ENCODE measurements at regions not wholly inside any gene's neighbourhood (a gene's known extent, or its start where the extent isn't known, plus 50 kb on each side); places are given as distances from the start of the nearest gene placed in this dataset.

DNA sequence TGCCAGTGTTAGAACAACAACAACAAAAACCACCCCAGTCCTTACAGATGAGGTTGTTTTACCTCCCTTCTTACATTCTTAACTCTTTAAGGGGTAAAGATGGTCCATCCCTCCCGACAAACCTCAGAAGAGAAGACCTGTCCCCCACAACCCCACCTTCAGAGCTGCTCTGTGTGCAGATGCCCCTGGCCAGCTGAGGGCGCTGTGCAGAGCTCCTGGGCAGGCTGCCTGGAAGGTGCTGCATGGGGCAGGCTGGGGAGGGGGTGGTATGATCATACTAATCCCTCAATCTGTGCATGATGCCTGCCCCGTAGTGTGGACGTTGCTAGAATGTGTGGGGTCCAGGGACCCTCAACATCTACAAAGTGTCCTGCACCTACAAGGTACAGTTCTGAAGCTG is 387.1 kb downstream of the INHBA start:
- Mint-ChIP-seq H3K4me3 (no peak overlapping the region), H3K9me3 (peaks cover 24% of the 10 kb centered on the region), H3K27me3 (no peaks in the 10 kb centered on the region), H3K27ac (no peak overlapping the region), H3K36me3 (ENCODE audit: low read depth) (no peaks in the 10 kb centered on the region), H3K4me1 (no peaks in the 10 kb centered on the region)
- no peak for DNase-seq
- POLR2A ChIA-PET: no interaction called here
- CTCF ChIA-PET: interaction anchor here (0.7 kb wide), 1 partner anchor 13 kb away, joined by 4 read pairs; no protein-coding TSS in a partner anchor

- H3K4me1 Mint-ChIP-seq: no peaks in the 10 kb centered on the region
- ChIA-PET POLR2A (no interaction called here), CTCF (no interaction called here)
- no peak for DNase-seq
- H3K27me3 Mint-ChIP-seq: no peaks in the 10 kb centered on the region
- H3K4me3 Mint-ChIP-seq: no peak overlapping the region
- peaks cover 21% of the 10 kb centered on the region for H3K9me3 Mint-ChIP-seq
- H3K27ac Mint-ChIP-seq: no peak overlapping the region
- no peaks in the 10 kb centered on the region for H3K36me3 Mint-ChIP-seq (ENCODE audit: low read depth)
These were observed 389.7 kb downstream of the INHBA start for GRCh38 chr7:41313171-41313570.

GRCh38 chr7:41312235-41312634 is 390.7 kb downstream of the INHBA start:
- no peak overlapping the region for H3K27ac Mint-ChIP-seq
- POLR2A ChIA-PET: no interaction called here

GRCh38 chr7:41311301-41311700 is 391.6 kb downstream of the INHBA start:
- ChIA-PET CTCF (no interaction called here), POLR2A (no interaction called here)
- no peak for DNase-seq
- H3K4me3 Mint-ChIP-seq: no peak overlapping the region
- H3K27me3 Mint-ChIP-seq: no peaks in the 10 kb centered on the region
- no peaks in the 10 kb centered on the region for H3K4me1 Mint-ChIP-seq
- H3K27ac Mint-ChIP-seq: no peak overlapping the region
- peaks cover 12% of the 10 kb centered on the region for H3K9me3 Mint-ChIP-seq
- H3K36me3 Mint-ChIP-seq (ENCODE audit: low read depth): no peaks in the 10 kb centered on the region

More at GRCh38 chr7:41312235-41312634, 390.7 kb downstream of the INHBA start:
- no peak for DNase-seq
- no peaks in the 10 kb centered on the region for H3K4me1 Mint-ChIP-seq
- no peaks in the 10 kb centered on the region for H3K36me3 Mint-ChIP-seq (ENCODE audit: low read depth)
- no peak overlapping the region for H3K4me3 Mint-ChIP-seq
- peaks cover 19% of the 10 kb centered on the region for H3K9me3 Mint-ChIP-seq
- H3K27me3 Mint-ChIP-seq: no peaks in the 10 kb centered on the region
- CTCF ChIA-PET: no interaction called here

DNA sequence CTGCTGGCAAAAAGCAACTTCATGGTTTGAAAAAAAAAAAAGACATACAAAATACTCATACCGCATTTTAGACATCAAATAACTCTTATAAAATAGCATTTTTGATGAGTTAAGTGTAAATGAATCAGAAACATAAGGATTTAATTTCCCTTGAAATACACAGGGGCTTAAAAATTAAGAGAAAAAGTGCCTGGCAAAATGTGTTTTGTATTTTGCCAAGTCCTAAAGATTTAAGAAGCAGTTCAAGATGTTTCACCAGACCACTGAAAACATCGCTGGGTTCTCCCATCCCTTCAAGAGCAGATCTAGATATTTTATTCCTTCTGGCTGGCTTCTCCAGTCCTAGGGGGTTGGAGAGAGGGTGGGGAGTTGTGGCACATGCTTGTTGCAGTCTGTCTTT is 396.4 kb downstream of the INHBA start:
- Mint-ChIP-seq H3K27me3 (no peaks in the 10 kb centered on the region), H3K4me1 (no peaks in the 10 kb centered on the region), H3K27ac (no peak overlapping the region), H3K36me3 (ENCODE audit: low read depth) (no peaks in the 10 kb centered on the region), H3K9me3 (peaks cover 7% of the 10 kb centered on the region), H3K4me3 (no peak overlapping the region)
- ChIA-PET POLR2A (no interaction called here), CTCF (no interaction called here)
- no peak for DNase-seq

DNA sequence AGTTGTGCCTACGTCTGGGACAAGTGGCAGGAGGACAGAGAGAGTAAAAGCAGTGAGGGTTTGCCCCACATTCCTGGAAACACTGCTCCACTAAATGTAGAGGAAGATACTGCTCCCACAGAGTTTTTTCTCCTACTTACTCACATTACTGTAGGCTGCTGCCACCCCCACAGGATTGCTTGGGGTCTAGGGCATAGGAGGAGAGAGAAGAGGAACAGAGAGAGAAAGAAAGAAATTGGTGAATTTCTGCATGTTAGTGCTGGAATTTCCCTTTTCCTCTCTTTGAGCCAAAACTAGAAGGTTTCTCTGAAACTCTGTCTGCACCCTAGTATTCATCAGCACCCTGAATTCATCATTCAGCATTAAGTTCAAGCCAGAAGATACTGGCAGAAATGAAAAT is 397.9 kb downstream of the INHBA start:
- Mint-ChIP-seq H3K9me3 (peaks cover 4% of the 10 kb centered on the region), H3K4me1 (no peaks in the 10 kb centered on the region), H3K27ac (no peak overlapping the region), H3K4me3 (no peak overlapping the region), H3K36me3 (ENCODE audit: low read depth) (no peaks in the 10 kb centered on the region), H3K27me3 (no peaks in the 10 kb centered on the region)
- ChIA-PET POLR2A (no interaction called here), CTCF (no interaction called here)
- no peak for DNase-seq

- no peak for DNase-seq
- no peaks in the 10 kb centered on the region for H3K36me3 Mint-ChIP-seq (ENCODE audit: low read depth)
- no peaks in the 10 kb centered on the region for H3K27me3 Mint-ChIP-seq
- CTCF ChIA-PET: no interaction called here
- no peak overlapping the region for H3K4me3 Mint-ChIP-seq
- peaks cover 4% of the 10 kb centered on the region for H3K9me3 Mint-ChIP-seq
- POLR2A ChIA-PET: no interaction called here
- H3K27ac Mint-ChIP-seq: no peak overlapping the region
- H3K4me1 Mint-ChIP-seq: no peaks in the 10 kb centered on the region
These were observed 399.2 kb downstream of the INHBA start for GRCh38 chr7:41303709-41304108.

GRCh38 chr7:41298409-41298808 is 404.5 kb downstream of the INHBA start:
- Mint-ChIP-seq H3K4me1 (no peaks in the 10 kb centered on the region), H3K27me3 (no peaks in the 10 kb centered on the region), H3K27ac (no peak overlapping the region), H3K36me3 (ENCODE audit: low read depth) (no peaks in the 10 kb centered on the region), H3K9me3 (peaks cover 12% of the 10 kb centered on the region), H3K4me3 (no peak overlapping the region)
- ChIA-PET CTCF (no interaction called here), POLR2A (no interaction called here)
- DNase-seq: no peak

- no peak for DNase-seq
- Mint-ChIP-seq H3K4me3 (no peak overlapping the region), H3K9me3 (peaks cover 13% of the 10 kb centered on the region), H3K36me3 (ENCODE audit: low read depth) (no peaks in the 10 kb centered on the region), H3K27me3 (no peaks in the 10 kb centered on the region), H3K4me1 (no peaks in the 10 kb centered on the region), H3K27ac (no peak overlapping the region)
- ChIA-PET POLR2A (no interaction called here), CTCF (no interaction called here)
These were observed 405.7 kb downstream of the INHBA start for GRCh38 chr7:41297166-41297565.

DNA sequence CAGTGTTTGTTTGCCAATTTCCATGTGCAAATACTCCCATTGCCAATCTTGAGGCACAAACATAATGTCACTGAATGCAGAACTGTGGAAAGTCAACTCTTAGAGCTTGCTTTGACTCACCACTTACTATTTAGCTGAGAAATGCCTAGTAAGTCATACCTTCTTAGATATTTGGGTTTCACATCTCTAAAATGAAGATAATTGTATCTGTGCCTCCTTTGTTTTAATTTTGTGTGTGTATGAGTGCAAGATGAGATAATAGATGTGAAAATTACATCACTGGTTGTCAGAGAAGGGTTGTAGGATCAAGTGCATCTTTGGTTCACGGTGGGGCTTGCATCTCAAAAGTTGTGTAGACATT is 407.5 kb downstream of the INHBA start:
- CTCF ChIA-PET: no interaction called here
- no peak for DNase-seq
- Mint-ChIP-seq H3K4me3 (no peak overlapping the region), H3K27ac (no peak overlapping the region), H3K4me1 (no peaks in the 10 kb centered on the region), H3K27me3 (no peaks in the 10 kb centered on the region), H3K9me3 (peaks cover 12% of the 10 kb centered on the region), H3K36me3 (ENCODE audit: low read depth) (no peaks in the 10 kb centered on the region)
- POLR2A ChIA-PET: no interaction called here

DNA sequence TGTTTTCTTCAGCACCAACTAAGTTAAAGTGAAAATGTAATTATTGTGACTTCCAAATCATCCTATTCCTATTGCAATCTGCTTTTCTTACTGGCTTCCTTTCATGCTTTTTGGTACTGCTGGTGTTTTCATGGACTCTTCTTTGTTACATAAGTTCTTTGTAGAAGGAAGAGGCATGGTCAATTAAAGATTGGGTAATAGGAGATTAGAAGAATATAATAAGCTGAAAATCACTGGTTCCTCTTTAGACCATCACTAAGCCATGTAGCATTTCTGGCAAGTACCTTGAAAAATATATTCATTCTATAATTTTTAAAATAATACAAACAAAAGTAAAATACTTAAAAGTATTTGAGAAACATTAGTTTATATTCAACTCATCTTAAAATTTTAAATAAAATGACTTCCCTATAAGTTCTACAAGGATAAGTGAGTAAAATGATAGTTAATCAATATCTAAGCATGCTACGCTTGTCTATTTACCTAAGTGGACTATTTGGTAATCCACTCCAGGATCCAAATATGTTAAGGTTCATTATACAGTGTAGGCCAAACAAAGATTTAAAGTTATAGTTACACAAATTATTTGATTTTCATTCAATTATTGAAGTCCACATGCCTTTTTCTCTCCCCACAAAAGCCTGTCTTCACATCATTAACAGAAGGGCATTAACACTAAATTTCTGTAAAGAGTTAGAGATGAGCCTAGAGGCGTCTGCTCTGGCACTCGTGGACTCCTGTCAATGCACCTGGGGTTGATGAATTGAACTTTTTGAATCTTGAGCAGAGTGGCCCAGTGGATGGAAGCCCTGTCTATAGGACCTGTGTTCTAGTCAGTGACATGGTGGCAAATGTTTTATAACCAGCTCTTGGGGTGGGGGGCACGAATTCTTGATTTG is 408.1 kb downstream of the INHBA start:
- CTCF ChIA-PET: no interaction called here
- Mint-ChIP-seq H3K9me3 (peaks cover 12% of the 10 kb centered on the region), H3K36me3 (ENCODE audit: low read depth) (no peaks in the 10 kb centered on the region), H3K27me3 (no peaks in the 10 kb centered on the region), H3K4me1 (no peaks in the 10 kb centered on the region), H3K27ac (no peak overlapping the region), H3K4me3 (no peak overlapping the region)
- DNase-seq: no peak
- POLR2A ChIA-PET: no interaction called here

GRCh38 chr7:41292487-41292886 is 410.4 kb downstream of the INHBA start:
- Mint-ChIP-seq H3K27me3 (no peaks in the 10 kb centered on the region), H3K4me1 (no peaks in the 10 kb centered on the region), H3K27ac (no peak overlapping the region), H3K36me3 (ENCODE audit: low read depth) (no peaks in the 10 kb centered on the region), H3K4me3 (no peak overlapping the region), H3K9me3 (peaks cover 9% of the 10 kb centered on the region)
- DNase-seq: no peak
- POLR2A ChIA-PET: no interaction called here
- CTCF ChIA-PET: no interaction called here

GRCh38 chr7:41287559-41288335 is 415.1 kb downstream of the INHBA start:
- CTCF ChIA-PET: no interaction called here
- no peaks in the 10 kb centered on the region for H3K27me3 Mint-ChIP-seq

DNA sequence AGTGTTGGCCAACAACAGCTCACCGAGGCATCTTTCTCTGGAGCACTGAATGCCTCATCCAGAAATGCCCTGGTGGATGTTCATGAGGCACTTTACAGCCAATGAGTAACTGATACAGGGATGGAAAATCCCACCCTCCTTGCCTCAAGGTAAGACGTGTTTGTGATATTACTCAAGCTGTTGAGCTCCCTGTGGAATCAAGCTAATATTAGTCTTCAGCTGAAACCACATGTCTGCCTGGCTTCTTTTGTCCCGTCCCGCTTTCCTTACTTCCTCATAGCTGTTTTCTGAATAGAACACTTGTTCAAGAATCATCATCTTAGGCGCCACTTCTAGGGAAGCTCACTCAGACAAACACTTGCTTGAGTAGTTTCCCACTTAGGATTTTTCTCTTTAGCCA is 422.4 kb downstream of the INHBA start:
- Mint-ChIP-seq H3K27ac (no peak overlapping the region), H3K4me1 (no peaks in the 10 kb centered on the region), H3K36me3 (ENCODE audit: low read depth) (no peaks in the 10 kb centered on the region), H3K27me3 (no peaks in the 10 kb centered on the region), H3K4me3 (no peak overlapping the region), H3K9me3 (peaks cover 11% of the 10 kb centered on the region)
- CTCF ChIA-PET: no interaction called here
- DNase-seq: no peak
- POLR2A ChIA-PET: no interaction called here

More at GRCh38 chr7:41287559-41288335, 415.1 kb downstream of the INHBA start:
- POLR2A ChIA-PET: no interaction called here
- Mint-ChIP-seq H3K4me1 (no peaks in the 10 kb centered on the region), H3K36me3 (ENCODE audit: low read depth) (no peaks in the 10 kb centered on the region), H3K27ac (no peak overlapping the region), H3K9me3 (no peaks in the 10 kb centered on the region), H3K4me3 (no peak overlapping the region)
- no peak for DNase-seq
